HG02798 (cell line): ENCODE measurements at regions not wholly inside any gene's neighbourhood (a gene's known extent, or its start where the extent isn't known, plus 50 kb on each side); places are given as distances from the start of the nearest gene placed in this dataset.

ENCODE experiments used
- ATAC-seq: cut with Tn5 transposase; IDR thresholded peaks from one replicate; pipeline ENCODE4 v1.9.1; 2021; ENCODE audit warnings: mild to moderate bottlenecking; ENCODE audit not compliant: unreplicated experiment, poor library complexity

DNA sequence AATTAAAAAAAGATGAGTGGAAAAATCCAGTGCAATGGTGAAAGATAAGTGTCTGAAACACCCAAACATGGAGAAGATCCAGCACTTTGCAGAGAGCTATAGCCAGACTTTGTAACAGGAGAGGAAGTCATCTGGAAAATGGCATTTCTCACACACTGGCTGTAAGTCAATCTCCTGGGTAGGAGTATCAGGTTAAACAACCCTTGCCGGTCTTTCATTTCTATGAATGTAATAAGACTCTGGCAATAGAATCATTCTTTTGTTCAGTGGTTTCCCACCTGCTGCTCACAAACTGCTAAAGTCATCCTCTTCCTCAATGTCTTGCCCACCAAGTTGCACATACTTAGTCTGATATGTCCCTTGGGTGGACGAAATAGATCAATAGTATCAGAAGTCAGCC is 94.0 kb upstream of the ATP8A1 start:
- no peak for ATAC-seq

DNA sequence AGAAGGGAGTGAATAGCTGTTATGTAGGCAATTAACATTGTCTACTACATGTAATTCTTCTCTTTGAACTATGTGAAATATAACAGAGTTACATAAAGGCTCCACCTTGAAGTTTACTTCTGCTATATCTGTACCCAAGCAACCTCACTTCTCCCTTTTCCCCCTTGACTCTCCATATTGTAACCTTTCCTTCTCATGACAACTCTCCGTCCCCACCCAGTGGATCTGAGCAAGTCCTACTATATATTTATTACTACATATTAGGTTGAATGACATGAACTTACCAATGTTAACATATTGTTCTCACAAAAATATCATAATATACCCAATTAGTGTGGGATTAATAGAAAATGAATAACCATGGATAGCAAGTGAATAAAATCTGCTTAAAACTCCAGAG is 93.2 kb upstream of the ATP8A1 start:
- peak; percentile 55 for ATAC-seq

DNA sequence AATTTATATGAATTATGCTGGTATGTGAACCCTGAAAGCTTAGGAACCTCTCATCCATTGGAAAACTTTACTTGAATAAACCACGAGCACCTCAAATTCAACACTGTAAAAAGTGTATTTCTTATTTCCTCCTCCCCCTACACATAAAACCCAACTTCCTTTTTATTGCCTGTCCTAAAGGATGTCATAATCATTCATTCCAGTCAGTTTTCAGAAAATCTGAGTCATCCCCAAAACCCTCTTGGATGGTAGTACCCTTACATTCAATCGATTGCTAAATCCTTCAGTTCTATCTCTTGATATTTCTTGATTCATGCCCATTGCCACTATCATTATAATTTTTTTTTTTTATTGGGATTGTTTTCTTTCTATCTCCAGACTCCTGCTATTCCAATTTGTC is 91.1 kb upstream of the ATP8A1 start:
- no peak for ATAC-seq

DNA sequence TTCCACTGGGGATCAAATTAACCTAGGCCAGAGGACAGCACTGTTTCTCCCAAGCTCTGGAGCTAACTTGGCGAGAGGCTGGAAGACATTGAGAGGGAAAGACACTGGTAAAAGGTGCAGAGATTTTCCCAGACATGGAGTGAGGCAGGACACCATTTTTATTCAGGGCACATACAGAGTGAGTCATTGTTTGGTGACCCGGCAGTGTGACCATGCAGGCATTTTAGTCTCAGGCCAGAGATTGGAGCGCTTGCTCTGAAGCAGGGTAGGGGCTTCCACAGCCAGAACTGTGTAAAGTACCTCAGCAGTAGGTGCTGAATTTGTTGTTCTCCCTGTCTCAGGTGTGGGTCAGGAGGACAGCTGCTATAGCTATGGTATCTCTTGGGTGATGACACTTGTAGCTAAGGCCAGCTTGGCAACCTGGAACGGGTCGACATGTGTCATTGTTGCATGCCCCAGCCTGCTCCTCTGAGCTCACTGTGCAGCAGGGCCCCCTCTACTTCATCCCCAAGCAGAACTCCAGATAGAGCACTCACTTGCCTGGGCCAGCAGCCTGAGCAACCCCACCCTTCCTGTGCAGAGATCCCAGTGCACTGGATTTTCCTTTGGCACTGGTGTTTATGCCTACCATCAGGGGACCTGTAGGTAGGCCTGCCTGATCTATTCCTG is 79.8 kb upstream of the ATP8A1 start:
- no peak for ATAC-seq

DNA sequence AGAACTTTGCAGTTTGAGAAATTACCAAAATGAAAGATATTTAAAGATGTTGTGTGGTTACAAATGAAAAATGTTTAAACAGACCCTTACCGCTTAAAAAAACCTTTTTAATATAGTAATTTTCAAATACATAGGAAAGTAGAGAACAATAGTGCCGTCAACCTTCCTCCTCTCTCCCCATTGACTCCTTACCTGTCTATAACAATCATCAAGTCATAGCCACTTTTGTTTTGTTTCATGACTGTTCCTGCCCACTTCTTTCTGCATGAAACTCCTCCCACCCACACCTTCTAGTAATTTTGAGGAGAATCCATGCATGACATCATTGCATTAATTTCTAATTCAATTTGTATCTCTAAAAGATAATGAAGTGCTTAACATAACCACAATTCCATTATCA is 76.5 kb upstream of the ATP8A1 start:
- no peak for ATAC-seq

DNA sequence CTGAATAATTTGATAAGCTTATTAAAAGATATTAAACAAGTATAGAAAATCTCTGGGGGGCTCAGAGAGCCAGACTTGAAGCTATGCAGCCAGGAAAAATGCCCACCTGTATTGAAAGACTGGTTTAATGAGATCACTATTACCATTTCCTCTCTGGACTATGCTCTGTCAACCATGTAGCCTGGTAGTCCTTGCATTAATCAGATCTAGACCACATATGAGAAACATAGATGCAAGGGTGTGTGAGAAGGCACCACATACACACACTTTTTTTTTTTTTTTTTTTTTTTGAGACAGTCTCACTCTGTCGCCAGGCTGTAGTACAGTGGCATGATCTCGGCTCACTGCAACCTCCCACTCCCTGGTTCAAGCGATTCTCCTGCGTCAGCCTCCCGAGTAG is 75.9 kb upstream of the ATP8A1 start:
- no peak for ATAC-seq

DNA sequence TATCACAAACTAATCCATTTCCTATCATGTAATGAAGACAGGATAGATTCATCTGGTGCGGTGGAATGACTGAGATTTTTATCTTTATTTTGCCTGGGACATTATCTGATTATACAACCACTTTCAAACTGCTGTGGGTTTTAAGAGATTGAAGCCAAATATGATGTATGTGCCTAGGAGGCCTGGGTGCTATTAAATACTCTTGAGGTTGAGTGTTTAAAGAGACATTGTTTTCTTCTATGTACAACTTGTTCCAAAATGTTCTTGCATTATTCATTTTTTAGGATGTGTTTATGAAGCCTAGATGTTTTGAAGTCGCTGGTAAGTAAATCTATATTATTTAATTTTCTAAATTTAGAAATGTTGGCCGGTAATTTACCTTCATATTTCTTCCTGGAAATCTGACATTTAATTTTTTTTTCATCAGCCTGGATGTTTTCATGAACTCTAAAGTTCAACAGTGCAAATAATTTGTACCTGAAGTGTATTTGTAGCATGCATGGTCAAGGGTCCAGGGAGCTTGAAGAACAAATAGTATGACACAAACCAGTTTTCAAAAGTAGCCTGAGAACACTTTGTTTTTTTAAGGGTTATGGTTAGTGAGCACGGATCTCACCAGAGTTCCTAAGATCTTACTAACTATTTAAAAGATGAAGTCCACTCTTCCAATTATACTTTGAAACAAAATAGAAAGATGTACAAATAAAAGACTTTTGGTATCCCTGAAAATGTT is 72.8 kb upstream of the ATP8A1 start:
- ATAC-seq = no peak

DNA sequence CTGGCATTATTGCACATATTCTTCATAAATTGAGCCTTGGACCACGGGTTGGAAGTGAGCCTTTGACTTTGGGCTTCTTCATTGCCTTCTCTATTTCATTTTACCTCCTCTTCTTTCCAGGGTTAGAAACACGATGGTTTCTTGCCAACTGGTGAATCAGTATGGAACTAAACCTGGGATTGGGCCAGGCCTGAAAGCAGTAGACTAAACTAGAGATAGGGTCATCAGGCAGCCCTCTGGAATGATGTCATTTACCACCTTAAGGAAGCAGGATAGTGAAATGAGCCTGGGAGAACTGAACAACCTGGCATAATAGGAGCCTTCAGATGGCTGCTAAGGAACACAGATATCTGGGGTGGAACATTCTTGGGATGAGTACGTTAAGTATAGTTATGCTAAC is 67.5 kb upstream of the ATP8A1 start:
- no peak for ATAC-seq

DNA sequence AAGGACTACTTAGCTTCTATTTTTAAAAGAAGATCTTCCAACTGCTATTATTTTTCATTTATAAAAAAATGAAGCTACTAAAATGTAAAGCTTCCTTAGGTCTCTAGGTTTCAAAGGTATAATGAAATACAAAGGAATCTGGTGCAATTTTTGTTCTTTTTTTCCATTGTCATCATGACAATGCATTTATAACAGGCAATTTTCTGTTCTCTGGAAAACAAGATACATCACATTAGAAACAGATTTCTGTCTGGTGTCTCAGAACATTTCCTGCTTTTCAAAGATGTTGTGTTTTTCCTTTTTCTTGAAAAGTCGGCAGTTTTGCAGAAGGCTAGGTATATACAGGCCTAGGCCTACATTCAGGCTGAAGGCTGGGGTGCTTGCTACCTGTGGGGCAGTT is 63.6 kb upstream of the ATP8A1 start:
- no peak for ATAC-seq

DNA sequence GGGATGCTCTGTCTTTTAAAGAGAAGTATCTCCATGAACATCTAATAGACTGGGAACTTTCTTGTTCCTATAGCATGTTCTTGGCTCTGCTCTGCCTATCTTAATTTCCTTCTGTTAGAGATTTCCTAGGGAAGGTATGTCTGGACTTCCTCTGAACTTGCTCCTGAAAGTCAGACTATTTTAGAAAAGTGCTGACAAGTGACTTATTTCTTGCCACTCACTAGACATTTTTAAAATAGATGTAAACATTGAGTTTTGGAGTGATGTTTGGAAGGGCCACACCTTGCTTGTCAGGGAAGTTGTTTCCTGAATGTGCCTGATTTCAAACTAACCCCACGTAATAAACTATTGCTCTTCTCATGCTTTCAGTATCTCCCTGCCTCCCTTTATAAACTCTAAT is 62.4 kb upstream of the ATP8A1 start:
- ATAC-seq = no peak

DNA sequence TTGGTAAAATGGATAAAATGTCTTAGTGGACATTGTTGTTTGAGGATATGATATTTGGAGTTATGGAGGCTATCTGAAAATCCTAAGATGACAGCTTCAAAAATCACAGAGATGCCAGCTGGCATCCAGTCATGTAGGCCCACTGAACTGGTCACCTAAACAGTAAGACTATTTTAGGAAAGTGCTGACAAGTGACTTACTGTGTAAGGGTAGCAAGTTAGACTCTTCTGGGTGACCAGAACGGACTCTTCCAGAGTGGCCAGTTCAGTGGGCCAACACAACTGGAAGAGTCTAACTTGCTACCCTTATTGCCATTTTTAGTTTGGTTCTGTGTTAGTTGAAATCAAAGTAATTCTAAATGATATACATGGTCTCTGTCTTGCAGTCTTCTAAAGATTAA is 61.4 kb upstream of the ATP8A1 start:
- ATAC-seq = no peak

DNA sequence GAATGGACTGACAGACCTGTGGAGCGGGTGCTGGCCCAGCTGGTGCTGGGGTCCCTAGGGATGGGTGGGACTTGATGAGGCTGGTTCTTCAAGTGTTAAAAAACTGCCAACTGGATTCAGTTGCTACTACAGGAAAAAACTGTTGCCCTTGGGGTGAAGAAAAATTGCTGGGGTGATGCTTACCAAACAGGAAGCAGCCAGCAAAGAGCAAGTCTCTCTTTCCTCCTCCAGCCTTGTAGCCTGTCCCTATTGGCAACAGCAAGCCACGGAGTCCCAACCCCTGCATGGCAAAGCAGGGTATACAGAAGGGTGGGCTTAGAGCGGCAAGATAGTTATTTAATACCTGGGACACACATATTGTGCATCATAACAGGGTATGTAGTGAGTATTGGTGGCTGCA is 60.1 kb upstream of the ATP8A1 start:
- ATAC-seq = no peak

DNA sequence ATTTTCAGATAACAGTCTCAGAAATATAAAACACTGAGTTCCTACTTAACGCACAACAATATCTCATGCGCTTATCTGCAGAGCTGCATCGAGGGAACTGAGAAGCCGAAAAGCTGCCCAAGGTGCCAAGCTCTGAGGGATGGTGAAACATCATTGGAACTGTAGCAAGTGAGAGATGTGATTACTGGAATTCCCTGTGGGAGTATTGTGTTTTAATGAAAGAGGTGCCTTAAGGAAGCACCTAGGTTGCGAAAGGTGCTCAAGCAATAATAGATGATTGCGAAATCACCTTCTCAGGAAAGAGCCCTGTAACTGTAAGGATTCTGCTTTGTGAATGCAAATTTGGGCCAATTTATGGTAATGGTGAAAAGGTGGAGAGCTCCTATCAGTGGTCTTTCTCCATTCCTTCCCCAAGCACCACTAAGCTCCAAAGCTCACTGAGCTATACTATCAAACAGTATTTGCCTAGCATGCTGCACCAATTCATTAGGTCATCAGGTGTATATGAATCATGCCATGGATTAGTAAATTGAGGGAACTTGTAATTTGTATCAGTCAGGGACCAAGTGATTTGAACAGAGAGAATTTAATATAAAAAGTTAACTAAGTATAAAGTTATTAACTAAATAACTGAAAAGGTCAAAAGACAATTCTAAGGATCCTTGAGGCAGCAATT is 59.0 kb upstream of the ATP8A1 start:
- no peak for ATAC-seq

DNA sequence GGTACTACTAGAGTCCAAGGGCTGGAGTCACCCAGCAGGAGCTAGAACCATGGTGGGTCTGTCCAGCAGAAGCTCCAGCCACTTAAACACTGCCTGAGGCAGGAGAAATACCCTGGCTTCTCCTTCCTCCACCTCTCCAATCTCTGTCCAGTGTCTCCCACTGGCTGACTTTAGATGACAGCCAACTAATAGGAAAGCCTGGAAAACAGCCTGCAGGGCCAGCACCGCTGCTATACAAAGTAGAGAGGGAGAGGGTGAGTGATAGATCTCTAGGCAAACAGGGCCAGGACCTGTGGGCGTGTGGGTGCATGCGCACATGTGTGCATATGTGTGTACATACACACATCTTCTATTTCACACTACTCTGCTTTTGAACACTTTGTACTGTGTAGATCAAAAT is 56.5 kb upstream of the ATP8A1 start:
- no peak for ATAC-seq

DNA sequence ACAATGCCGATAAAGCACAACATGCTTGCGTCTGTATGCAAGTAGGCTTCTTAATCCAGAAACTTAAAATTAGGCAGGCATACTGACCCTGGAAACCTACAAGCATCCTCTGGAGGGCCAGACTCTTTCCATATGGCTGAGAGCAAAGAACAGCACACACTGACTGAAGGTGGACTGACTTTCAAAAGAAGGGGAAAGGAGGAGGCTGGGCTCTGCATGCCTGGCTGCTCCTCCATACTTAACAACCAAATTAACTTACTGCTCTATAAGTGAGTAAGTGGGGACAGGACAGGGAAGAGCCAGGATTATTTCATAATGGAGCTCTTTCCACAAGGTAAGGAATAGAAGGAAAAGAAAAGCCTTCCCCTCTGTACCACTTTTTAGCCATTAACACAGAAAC is 55.9 kb upstream of the ATP8A1 start:
- no peak for ATAC-seq

DNA sequence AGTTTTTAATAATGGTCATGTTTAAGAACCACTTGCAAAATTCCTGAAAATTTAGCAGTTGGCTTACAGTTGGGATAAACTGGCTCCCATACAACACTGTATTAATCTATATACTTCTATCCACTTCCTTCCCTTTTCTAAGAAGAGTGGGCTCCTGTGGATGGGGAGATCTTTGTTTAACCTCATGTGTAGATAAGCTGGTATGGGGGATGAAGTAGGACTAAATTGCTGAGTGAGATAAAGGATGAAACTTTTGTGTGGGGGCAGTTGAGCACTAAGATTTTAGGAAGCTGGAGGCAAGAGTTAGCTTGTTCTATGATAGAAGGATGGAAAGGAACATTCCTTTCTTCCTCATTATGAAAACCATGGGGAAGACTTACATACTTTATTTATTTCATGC is 54.6 kb upstream of the ATP8A1 start:
- ATAC-seq = no peak

DNA sequence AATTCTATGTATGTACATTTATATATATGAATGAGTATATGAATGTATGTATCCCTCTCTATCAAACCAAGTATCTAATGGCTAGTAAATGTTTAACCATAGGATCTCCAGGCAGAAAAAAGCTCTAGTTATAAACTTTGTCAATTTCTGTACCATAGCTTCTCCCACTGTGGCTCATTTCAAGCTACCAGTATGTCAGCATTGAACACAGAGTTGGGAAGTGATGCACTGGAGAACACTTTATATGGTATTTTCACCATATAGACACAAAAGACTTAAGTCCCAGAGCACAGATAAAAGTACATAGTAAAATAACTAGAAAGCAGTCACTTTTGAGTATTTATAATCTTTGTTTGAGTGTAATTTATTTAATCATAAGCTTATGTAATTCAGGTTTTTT is 53.9 kb upstream of the ATP8A1 start:
- no peak for ATAC-seq

DNA sequence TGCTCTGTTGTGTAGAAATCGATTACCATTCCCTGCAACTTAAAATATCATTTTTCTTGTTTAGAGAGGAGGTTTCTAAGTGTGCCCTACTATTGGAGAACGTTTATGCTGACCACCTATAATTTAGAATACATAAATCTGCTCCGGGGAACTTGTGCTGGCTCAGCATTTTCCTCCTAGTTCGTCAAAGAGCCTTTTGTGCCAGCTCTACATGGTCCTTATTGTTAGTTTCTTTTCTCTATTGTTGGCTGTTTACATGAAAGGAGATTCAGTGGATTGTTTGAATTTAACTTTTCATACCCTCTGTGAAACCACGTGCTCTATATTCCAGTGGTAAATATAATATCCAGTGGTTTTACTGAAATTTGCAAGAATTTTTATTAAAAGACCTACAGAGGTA is 53.4 kb upstream of the ATP8A1 start:
- no peak for ATAC-seq

DNA sequence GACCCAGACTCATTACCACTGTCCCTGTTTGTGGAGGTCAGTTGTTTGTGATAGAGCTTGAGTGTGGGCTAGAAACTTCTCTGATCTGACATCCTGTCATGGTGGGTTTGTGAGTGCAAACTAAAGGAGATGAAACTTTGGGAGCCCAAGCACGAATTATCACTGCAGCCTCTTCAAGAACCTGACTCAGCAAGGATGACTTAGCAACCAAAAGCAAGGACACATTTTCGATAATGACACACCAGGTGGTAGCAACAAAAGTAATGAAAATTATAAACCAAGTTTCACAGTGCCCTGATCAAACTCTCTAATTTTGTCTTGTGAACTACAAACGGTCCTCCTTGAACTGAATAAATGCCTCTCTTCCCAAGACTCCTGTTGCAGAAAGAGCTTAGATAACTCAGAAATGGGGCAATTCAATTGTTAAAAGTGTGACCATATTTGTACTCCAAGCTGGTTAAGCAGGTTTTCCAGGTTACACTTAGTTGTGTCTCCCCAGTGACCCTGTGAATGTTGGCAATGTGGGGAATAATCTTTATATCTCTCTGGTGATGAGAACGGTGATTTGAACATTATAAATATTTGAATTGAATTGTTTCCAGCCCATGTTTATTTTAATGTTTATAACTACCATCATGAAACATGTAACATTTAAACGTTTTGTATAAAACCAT is 52.6 kb upstream of the ATP8A1 start:
- ATAC-seq = no peak

DNA sequence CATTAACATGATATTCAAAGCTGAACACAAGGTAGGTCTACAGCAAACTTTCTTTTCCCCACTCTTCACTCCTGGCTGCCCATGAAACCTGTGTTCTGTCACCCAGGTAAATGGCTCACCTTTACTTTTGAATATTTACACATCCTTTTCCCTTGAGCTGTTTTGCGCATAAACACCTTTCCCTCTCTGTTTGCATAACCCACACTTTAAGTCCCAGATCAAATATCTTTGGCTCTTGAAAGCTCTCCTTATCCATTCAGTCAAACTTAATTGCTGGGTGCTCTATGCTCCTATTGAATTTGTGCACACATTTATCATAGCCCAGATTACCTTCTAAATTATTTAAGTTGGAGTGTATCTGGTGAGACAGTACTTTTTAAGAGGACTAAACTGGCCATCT is 51.7 kb upstream of the ATP8A1 start:
- ATAC-seq = no peak
